Common myeloid progenitor, CD34-positive (primary cell): ENCODE measurements at regions not wholly inside any gene's neighbourhood (a gene's known extent, or its start where the extent isn't known, plus 50 kb on each side); places are given as distances from the start of the nearest gene placed in this dataset.
"Not testable (repeated sequence)": the region's sequence is repeated elsewhere in the genome, so short reads cannot be mapped to it uniquely, and the experiment has no call there.

Experiments used
- CTCF ChIA-PET: fragments of 350-600 bp; sonication (Branson Sonifier 250); formaldehyde crosslinking; loops from one replicate; lab custom pipeline; 2021; ENCODE audit warnings: antibody characterized with exemption; lab: Charles Lee
- POLR2A ChIA-PET: fragments of 350-600 bp; sonication (Branson Sonifier 250); formaldehyde crosslinking; loops from one replicate; lab custom pipeline; 2021; ENCODE audit warnings: antibody characterized with exemption; lab: Charles Lee
- DNase-seq, 3 donors: peaks; one replicate each; pipeline versions ENCODE4 v3.0.0 to v3.0.0-alpha.2; 2013
- H3K27ac ChIP-seq, 2 experiments: 1 replicate in 1 of 2; 2 replicates in 1 of 2; pipeline ENCODE4 v1.7.0; 2013; ENCODE audit warnings: inconsistent platforms in 2 of 2, low read length in 2 of 2, mild to moderate bottlenecking in 2 of 2, low read depth in 1 of 2, moderate library complexity in 1 of 2; ENCODE audit not compliant: severe bottlenecking in 2 of 2, insufficient read depth in 1 of 2, poor library complexity in 1 of 2
- H3K27me3 ChIP-seq, 5 experiments: replicated peaks in 2 of 5; 1 replicate in 3 of 5; 2 replicates in 2 of 5; pipeline versions ENCODE4 v1.6.1 to v1.7.0; 2013; ENCODE audit warnings: low read length in 4 of 5, mild to moderate bottlenecking in 2 of 5, moderate library complexity in 2 of 5, inconsistent platforms in 1 of 5; ENCODE audit not compliant: insufficient read depth in 5 of 5, control insufficient read depth in 4 of 5
- H3K36me3 ChIP-seq, 4 experiments: 1 replicate in 2 of 4; 2 replicates in 2 of 4; pipeline versions ENCODE4 v1.6.1 to v1.7.0; 2013; ENCODE audit warnings: low read length in 3 of 4, control low read depth in 1 of 4, mild to moderate bottlenecking in 1 of 4; ENCODE audit not compliant: control insufficient read depth in 4 of 4, insufficient read depth in 4 of 4
- H3K4me1 ChIP-seq, 4 experiments: 1 replicate in 3 of 4; 2 replicates in 1 of 4; pipeline versions ENCODE4 v1.6.1 to v1.7.1; 2013; ENCODE audit warnings: low read length in 3 of 4, mild to moderate bottlenecking in 3 of 4, control low read depth in 1 of 4, inconsistent platforms in 1 of 4, moderate library complexity in 1 of 4; ENCODE audit not compliant: control insufficient read depth in 4 of 4, insufficient read depth in 4 of 4; ENCODE audit errors: control extremely low read depth in 1 of 4
- H3K4me3 ChIP-seq, 7 experiments: 1 replicate in 4 of 7; 2 replicates in 3 of 7; pipeline versions ENCODE4 v1.5.1 to v1.7.0; 2013; ENCODE audit warnings: mild to moderate bottlenecking in 7 of 7, low read length in 6 of 7, moderate library complexity in 6 of 7, inconsistent platforms in 2 of 7, low read depth in 2 of 7, control low read depth in 1 of 7; ENCODE audit not compliant: insufficient read depth in 4 of 7, control insufficient read depth in 1 of 7; ENCODE audit errors: extremely low read depth in 1 of 7
- H3K9me3 ChIP-seq, 5 experiments: 1 replicate in 4 of 5; 2 replicates in 1 of 5; pipeline versions ENCODE4 v1.6.1 to v1.7.1; 2013; ENCODE audit warnings: low read length in 4 of 5, mild to moderate bottlenecking in 2 of 5, inconsistent platforms in 1 of 5, low read depth in 1 of 5, moderate library complexity in 1 of 5; ENCODE audit not compliant: control insufficient read depth in 4 of 5, insufficient read depth in 2 of 5; ENCODE audit errors: control extremely low read depth in 1 of 5
- WGBS: methylation state at CpG from one replicate; pipeline ENCODE4 v1.1.5; 2013; ENCODE audit not compliant: insufficient coverage; 5-methylcytosine and 5-hydroxymethylcytosine counted together

DNA sequence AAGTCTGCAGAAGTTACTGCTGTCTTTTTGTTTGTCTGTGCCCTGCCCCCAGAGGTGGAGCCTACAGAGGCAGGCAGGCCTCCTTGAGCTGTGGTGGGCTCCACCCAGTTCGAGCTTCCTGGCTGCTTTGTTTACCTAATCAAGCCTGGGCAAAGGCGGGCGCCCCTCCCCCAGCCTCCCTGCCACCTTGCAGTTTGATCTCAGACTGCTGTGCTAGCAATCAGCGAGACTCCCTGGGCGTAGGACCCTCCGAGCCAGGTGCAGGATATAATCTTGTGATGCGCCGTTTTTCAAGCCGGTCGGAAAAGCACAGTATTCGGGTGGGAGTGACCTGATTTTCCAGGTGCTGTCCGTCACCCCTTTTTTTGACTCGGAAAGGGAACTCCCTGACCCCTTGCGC is 75.2 kb downstream of the RPRM start:
- DNase-seq, CTCF ChIA-PET, H3K4me3 ChIP-seq, H3K36me3 ChIP-seq, H3K4me1 ChIP-seq, POLR2A ChIA-PET, H3K9me3 ChIP-seq, H3K27me3 ChIP-seq, H3K27ac ChIP-seq: not testable (repeated sequence)
- 76% methylated on average over 9 of the region's 14 CpGs for WGBS

DNA sequence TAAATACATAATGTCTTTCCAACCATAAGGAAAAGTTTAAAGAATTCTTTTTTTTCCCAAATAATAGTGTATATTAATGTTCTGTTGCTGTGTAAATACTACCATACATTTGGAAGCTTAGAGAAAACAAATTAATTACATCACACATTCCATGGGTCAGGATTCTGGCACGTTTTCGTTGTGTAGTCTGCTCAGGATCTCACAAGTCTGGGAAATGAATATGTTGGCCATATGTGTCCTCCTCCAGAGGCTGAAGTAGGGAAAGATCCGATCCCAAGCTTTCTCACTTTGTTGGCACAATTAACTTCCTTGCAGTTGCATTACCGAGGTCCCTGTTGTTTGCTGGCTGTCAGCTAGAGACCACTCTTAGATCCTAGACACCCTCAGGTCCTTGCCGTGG is 83.9 kb downstream of the RPRM start:
- H3K4me3 ChIP-seq: no peak overlapping the region
- ChIA-PET CTCF (no interaction called here), POLR2A (no interaction called here)
- no peaks in the 10 kb centered on the region for H3K27me3 ChIP-seq
- no peaks in the 10 kb centered on the region for H3K4me1 ChIP-seq
- H3K36me3 ChIP-seq: no peaks in the 10 kb centered on the region
- H3K27ac ChIP-seq: no peak overlapping the region
- WGBS: 100% methylated on average over 3 of the region's 5 CpGs
- DNase-seq: no peak
- H3K9me3 ChIP-seq: no peaks in the 10 kb centered on the region

DNA sequence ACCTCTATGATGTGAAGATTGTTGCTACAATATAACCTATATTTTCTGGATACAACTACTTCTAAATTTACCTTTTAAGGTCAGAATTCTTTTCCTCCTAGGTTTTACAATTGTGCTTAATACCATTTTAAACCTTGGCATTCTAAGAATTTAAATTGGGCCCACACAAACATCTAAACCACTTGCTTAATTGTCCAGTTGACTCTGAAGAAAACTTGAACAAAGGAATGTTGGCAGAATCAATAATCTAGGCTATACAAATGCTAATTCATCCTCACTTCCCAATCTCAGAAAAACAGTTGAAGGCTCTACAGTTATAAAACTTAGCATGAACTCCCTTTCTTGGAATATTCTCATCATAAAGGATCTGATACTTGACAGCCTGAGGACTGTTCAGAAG is 84.3 kb downstream of the RPRM start:
- ChIA-PET CTCF (no interaction called here), POLR2A (no interaction called here)
- no peaks in the 10 kb centered on the region for H3K9me3 ChIP-seq
- H3K27me3 ChIP-seq: no peaks in the 10 kb centered on the region
- no peaks in the 10 kb centered on the region for H3K36me3 ChIP-seq
- no peak for DNase-seq
- H3K4me1 ChIP-seq: no peaks in the 10 kb centered on the region
- no peak overlapping the region for H3K4me3 ChIP-seq
- H3K27ac ChIP-seq: no peak overlapping the region

DNA sequence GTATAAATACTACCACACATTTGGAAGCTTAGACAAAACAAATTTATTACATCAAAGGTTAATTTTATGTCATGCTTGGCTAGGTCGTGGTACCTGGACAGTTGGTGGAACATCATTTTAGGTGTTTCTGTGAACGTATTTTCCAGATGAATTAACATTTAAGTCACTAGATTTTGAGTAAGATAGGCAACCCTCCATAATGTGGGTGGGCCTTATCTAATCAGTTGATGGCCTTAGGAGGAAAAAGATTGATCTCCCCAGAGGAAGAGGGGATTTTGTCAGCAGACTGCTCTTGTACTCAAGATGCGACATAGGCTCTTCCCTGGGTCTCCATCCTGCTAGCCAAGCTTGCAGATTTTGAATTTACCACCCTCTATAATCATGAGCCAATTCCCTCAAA is 85.0 kb downstream of the RPRM start:
- Histone ChIP-seq H3K4me3 (no peak overlapping the region), H3K36me3 (no peaks in the 10 kb centered on the region), H3K27ac (no peak overlapping the region), H3K9me3 (no peaks in the 10 kb centered on the region), H3K27me3 (no peaks in the 10 kb centered on the region), H3K4me1 (no peaks in the 10 kb centered on the region)
- no peak for DNase-seq
- WGBS: 75% methylated on average over 2 of the region's 3 CpGs
- ChIA-PET POLR2A (no interaction called here), CTCF (no interaction called here)

DNA sequence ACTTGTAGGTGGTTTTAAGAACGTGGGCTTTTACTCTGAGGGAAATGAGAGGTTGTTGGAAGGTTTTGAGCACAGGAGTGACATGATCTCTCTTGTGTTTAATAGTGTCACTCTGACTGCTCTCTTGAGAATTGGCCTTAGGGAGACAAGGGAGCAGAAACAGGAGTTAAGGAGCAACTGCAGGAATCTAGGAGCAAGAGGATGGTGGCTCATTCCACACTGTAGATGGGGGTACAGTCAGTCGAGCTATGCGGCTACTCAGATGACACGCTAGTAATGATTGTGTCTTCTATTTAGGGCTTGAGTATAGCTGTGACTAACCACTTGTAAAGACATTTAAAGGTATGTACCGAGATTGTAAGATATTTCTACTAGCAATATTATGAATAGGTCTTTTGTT is 87.4 kb downstream of the RPRM start:
- ChIA-PET POLR2A (no interaction called here), CTCF (no interaction called here)
- Histone ChIP-seq H3K27ac (no peak overlapping the region), H3K4me1 (no peaks in the 10 kb centered on the region), H3K9me3 (no peaks in the 10 kb centered on the region), H3K36me3 (no peaks in the 10 kb centered on the region), H3K27me3 (no peaks in the 10 kb centered on the region), H3K4me3 (no peak overlapping the region)
- DNase-seq: no peak
- 74% methylated on average over 3 of the region's 5 CpGs for WGBS

DNA sequence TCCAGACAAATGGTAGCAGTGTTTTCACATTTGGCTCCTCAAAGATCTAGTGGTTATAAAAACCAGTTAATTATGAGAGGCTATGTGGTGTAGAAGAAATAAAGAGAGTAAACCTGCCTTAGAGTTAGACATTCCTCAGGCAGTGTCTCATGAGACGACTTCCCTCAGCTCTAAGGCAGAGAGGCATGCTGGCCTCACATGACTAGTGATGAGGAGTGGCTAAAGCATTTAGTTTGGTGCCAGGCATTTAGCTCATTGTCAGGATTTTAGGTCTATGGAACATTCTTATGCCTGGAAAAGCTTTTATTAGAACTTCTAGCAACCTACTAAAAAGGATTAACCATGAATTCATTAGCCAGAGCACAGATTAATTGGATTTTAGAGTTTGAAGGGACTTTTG is 90.3 kb downstream of the RPRM start:
- no peak for DNase-seq
- Histone ChIP-seq H3K9me3 (peaks cover 0 to 4% (median 0%) of the 10 kb centered on the region in 5 experiments), H3K4me3 (no peak overlapping the region), H3K36me3 (no peaks in the 10 kb centered on the region), H3K27me3 (no peaks in the 10 kb centered on the region), H3K27ac (no peak overlapping the region), H3K4me1 (no peaks in the 10 kb centered on the region)
- 67% methylated on average over 1 of the region's 1 CpG for WGBS
- ChIA-PET CTCF (no interaction called here), POLR2A (no interaction called here)

DNA sequence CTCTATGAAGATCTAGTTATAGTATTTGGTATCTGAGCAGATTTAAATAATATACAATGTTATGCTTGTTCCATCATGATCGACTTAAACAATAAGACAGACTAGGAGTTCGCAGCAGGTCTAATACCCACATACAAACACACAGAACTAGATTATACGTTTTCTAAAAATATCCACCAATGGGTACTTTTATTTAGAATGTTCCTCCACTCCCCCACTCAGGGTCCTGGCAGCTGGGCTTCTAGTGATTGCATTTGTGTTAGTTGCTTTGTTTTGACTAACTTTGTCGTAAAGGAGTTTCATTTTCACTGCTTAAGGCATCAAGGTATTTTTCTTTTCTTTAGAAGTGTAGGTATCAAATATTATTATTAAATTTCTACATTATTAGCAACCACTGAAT is 91.4 kb downstream of the RPRM start:
- peaks cover 0 to 4% (median 0%) of the 10 kb centered on the region in 5 experiments for H3K9me3 ChIP-seq
- no peak overlapping the region for H3K4me3 ChIP-seq
- ChIA-PET CTCF (no interaction called here), POLR2A (no interaction called here)
- H3K27me3 ChIP-seq: no peaks in the 10 kb centered on the region
- H3K27ac ChIP-seq: no peak overlapping the region
- no peaks in the 10 kb centered on the region for H3K36me3 ChIP-seq
- H3K4me1 ChIP-seq: no peaks in the 10 kb centered on the region
- no peak for DNase-seq
- WGBS: 100% methylated on average over 1 of the region's 4 CpGs
